Retinal pigment epithelial cell (primary cell): ENCODE measurements at regions not wholly inside any gene's neighbourhood (a gene's known extent, or its start where the extent isn't known, plus 50 kb on each side); places are given as distances from the start of the nearest gene placed in this dataset.
"Not testable (repeated sequence)": the region's sequence is repeated elsewhere in the genome, so short reads cannot be mapped to it uniquely, and the experiment has no call there.

Source experiments
- DNase-seq: peaks from one replicate; pipeline ENCODE4 v3.0.0-alpha.2; 2010; ENCODE audit warnings: low read depth
- H3K4me3 ChIP-seq: 2 replicates; pipeline ENCODE4 v1.5.1; 2011; ENCODE audit warnings: mild to moderate bottlenecking, low read length, control low read depth, moderate library complexity
- CTCF ChIP-seq: conservative IDR thresholded peaks from 2 replicates; pipeline ENCODE4 v1.5.1; 2011; ENCODE audit warnings: low read depth, low read length, control low read depth, inconsistent platforms

GRCh38 chr14:82689948-82690347 is 1156.3 kb upstream of the SEL1L start:
- H3K4me3 ChIP-seq: no peak overlapping the region
- TF ChIP-seq CTCF: no peak
- no peak for DNase-seq

GRCh38 chr14:82691191-82691590 is 1157.5 kb upstream of the SEL1L start:
- H3K4me3 ChIP-seq, DNase-seq: not testable (repeated sequence)

GRCh38 chr14:82694820-82695219 is 1161.2 kb upstream of the SEL1L start:
- DNase-seq: no peak
- no peak for TF ChIP-seq CTCF
- H3K4me3 ChIP-seq: no peak overlapping the region

- no peak for TF ChIP-seq CTCF
- DNase-seq: no peak
- no peak overlapping the region for H3K4me3 ChIP-seq
Measured at GRCh38 chr14:82704218-82704617, 1170.6 kb upstream of the SEL1L start.

- DNase-seq: peak; percentile 21
- peak; percentile 93 for TF ChIP-seq CTCF
- H3K4me3 ChIP-seq: no peak overlapping the region
Measured at GRCh38 chr14:82710267-82710841, 1176.7 kb upstream of the SEL1L start.

GRCh38 chr14:82719617-82720016 is 1186.0 kb upstream of the SEL1L start:
- no peak for DNase-seq
- no peak for TF ChIP-seq CTCF
- H3K4me3 ChIP-seq: no peak overlapping the region

GRCh38 chr14:82720431-82720830 is 1186.8 kb upstream of the SEL1L start:
- H3K4me3 ChIP-seq: no peak overlapping the region
- TF ChIP-seq CTCF: no peak
- DNase-seq: no peak

- H3K4me3 ChIP-seq: no peak overlapping the region
- no peak for DNase-seq
- no peak for TF ChIP-seq CTCF
Measured at GRCh38 chr14:82720946-82721345, 1187.3 kb upstream of the SEL1L start.
